22Rv1 (cell line): ENCODE measurements at regions not wholly inside any gene's neighbourhood (a gene's known extent, or its start where the extent isn't known, plus 50 kb on each side); places are given as distances from the start of the nearest gene placed in this dataset.

Experiments used
- H3K27ac ChIP-seq: fragments of 450-650 bp; 2 replicates; pipeline ENCODE4 v1.5.1; 2017
- ZFX ChIP-seq: fragments of 450-650 bp; IDR thresholded peaks from 2 replicates; pipeline ENCODE4 v1.6.1; 2017; ENCODE audit warnings: antibody characterized with exemption, borderline replicate concordance
- TF ChIP-seq, protein P1 (sequence below): fragments of 450-650 bp; IDR thresholded peaks from 2 replicates; pipeline ENCODE4 v1.5.1; 2017; ENCODE audit warnings: mild to moderate bottlenecking

DNA sequence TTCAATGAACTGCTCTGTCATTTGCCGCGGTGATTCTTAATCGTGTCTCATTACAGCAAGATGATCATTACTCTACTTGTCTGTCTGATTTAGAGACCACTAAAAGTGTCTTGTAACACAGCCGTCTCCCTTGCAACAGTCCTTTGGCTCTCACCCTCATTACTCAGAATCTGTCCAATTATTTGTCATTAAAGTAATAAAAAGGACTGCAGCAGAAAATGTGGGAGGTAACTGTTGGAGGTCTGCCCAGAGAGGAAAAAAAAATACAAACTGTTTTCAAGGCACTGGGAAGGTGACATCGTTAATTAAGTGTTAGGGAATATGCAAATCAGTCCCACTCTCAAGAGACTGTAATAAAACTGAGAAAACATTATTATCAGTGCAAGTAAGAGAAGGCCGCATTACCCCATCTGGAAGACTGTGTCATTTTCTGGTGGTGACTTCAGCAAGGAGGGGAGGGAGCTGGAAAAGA is 281.0 kb downstream of the RASEF start:
- H3K27ac ChIP-seq: no peak overlapping the region
- TF ChIP-seq ZFX: no peak
- TF ChIP-seq, protein P1, sequence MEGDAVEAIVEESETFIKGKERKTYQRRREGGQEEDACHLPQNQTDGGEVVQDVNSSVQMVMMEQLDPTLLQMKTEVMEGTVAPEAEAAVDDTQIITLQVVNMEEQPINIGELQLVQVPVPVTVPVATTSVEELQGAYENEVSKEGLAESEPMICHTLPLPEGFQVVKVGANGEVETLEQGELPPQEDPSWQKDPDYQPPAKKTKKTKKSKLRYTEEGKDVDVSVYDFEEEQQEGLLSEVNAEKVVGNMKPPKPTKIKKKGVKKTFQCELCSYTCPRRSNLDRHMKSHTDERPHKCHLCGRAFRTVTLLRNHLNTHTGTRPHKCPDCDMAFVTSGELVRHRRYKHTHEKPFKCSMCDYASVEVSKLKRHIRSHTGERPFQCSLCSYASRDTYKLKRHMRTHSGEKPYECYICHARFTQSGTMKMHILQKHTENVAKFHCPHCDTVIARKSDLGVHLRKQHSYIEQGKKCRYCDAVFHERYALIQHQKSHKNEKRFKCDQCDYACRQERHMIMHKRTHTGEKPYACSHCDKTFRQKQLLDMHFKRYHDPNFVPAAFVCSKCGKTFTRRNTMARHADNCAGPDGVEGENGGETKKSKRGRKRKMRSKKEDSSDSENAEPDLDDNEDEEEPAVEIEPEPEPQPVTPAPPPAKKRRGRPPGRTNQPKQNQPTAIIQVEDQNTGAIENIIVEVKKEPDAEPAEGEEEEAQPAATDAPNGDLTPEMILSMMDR: no peak

GRCh38 chr9:82783045-82783444 is 279.9 kb downstream of the RASEF start:
- no peak overlapping the region for H3K27ac ChIP-seq
- TF ChIP-seq ZFX: no peak
- TF ChIP-seq, protein P1: no peak

GRCh38 chr9:82784589-82784988 is 278.4 kb downstream of the RASEF start:
- TF ChIP-seq, protein P1: no peak
- no peak overlapping the region for H3K27ac ChIP-seq

GRCh38 chr9:82789155-82789824 is 273.7 kb downstream of the RASEF start:
- no peak for TF ChIP-seq ZFX
- TF ChIP-seq, protein P1: no peak
- H3K27ac ChIP-seq: no peak overlapping the region

- no peak for TF ChIP-seq ZFX
- TF ChIP-seq, protein P1: no peak
- no peak overlapping the region for H3K27ac ChIP-seq
These were observed 272.1 kb downstream of the RASEF start for GRCh38 chr9:82790875-82791274.

- H3K27ac ChIP-seq: no peak overlapping the region
- TF ChIP-seq ZFX: no peak
- TF ChIP-seq, protein P1: no peak
These were observed 271.2 kb downstream of the RASEF start for GRCh38 chr9:82791692-82792091.

DNA sequence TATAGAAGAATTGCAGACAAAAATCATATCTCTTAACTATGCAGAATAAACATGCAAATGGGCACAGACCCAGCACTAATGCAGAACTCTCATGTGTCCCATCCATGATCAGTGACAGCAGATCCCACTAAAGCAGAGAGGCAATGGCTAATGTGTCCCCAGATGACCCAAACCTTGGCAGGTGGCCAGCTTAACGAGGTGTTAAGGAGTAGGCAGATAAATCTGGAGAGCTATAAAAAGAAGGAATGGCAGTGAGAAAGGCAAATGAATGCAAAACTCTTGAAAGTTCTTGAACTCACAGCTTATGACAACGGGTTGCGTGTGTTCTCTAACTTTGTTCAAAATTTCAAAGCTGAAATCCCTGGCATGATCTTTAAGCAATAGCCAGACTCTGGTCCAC is 265.4 kb downstream of the RASEF start:
- TF ChIP-seq, protein P1: no peak
- no peak overlapping the region for H3K27ac ChIP-seq
